Small intestine (tissue), 7 donors: ENCODE measurements at regions not wholly inside any gene's neighbourhood (a gene's known extent, or its start where the extent isn't known, plus 50 kb on each side); places are given as distances from the start of the nearest gene placed in this dataset.

Source experiments
- DNase-seq, 2 donors: peaks; one replicate each; pipeline versions ENCODE4 v3.0.0 to v3.0.0-alpha.2; 2013
- FAIRE-seq: peaks from 2 replicates; lab custom pipeline; 2012; peaks lifted over from hg19 to GRCh38; lab: Jason Lieb, UNC
- H3K27ac ChIP-seq, 3 donors: one replicate each; pipeline ENCODE4 v1.5.1; 2013; ENCODE audit warnings: low read length in 2 of 3, mild to moderate bottlenecking in 2 of 3, control low read depth in 1 of 3, inconsistent platforms in 1 of 3, low read depth in 1 of 3, moderate library complexity in 1 of 3
- H3K27me3 ChIP-seq, 3 donors: one replicate each; pipeline ENCODE4 v1.6.1; 2013; ENCODE audit warnings: low read length in 3 of 3, inconsistent platforms in 1 of 3; ENCODE audit not compliant: control insufficient read depth in 3 of 3, insufficient read depth in 3 of 3
- H3K36me3 ChIP-seq, 3 donors: one replicate each; pipeline ENCODE4 v1.6.1; 2013; ENCODE audit warnings: low read length in 3 of 3, inconsistent platforms in 1 of 3, low read depth in 1 of 3, mild to moderate bottlenecking in 1 of 3, moderate library complexity in 1 of 3; ENCODE audit not compliant: control insufficient read depth in 3 of 3, insufficient read depth in 2 of 3
- H3K4me1 ChIP-seq, 3 donors: one replicate each; pipeline ENCODE4 v1.6.1; 2013; ENCODE audit warnings: low read length in 2 of 3, inconsistent platforms in 1 of 3, low read depth in 1 of 3, mild to moderate bottlenecking in 1 of 3, moderate library complexity in 1 of 3; ENCODE audit not compliant: control insufficient read depth in 3 of 3, insufficient read depth in 2 of 3
- H3K4me3 ChIP-seq, 3 donors: one replicate each; pipeline ENCODE4 v1.5.1; 2013; ENCODE audit warnings: low read length in 3 of 3, control low read depth in 1 of 3, inconsistent platforms in 1 of 3, low read depth in 1 of 3, mild to moderate bottlenecking in 1 of 3, moderate library complexity in 1 of 3
- H3K9me3 ChIP-seq, 2 donors: one replicate each; pipeline ENCODE4 v1.6.1; 2013; ENCODE audit warnings: low read depth in 1 of 2, low read length in 1 of 2; ENCODE audit not compliant: control insufficient read depth in 2 of 2, insufficient read depth in 1 of 2
- WGBS, 3 donors: extraction: QIAGEN DNeasy Blood & Tissue Kit; methylation state at CpG; one replicate each; pipeline ENCODE4 v1.1.7; 2013; 5-methylcytosine and 5-hydroxymethylcytosine counted together
- donor health status: healthy with polysubstance abuse.
- donor health status: control.
- donor health status: control.
- donor health status: Bipolar disorder and iron deficiency.
- donor health status: healthy.

- DNase-seq (peak; percentile 29 to 32), FAIRE-seq (no peak)
- Histone ChIP-seq H3K27ac (no peak overlapping the region), H3K36me3 (no peaks in the 10 kb centered on the region), H3K27me3 (peaks cover 0 to 11% (median 2%) of the 10 kb centered on the region in 3 donors), H3K4me1 (no peaks in the 10 kb centered on the region), H3K4me3 (no peak overlapping the region), H3K9me3 (no peaks in the 10 kb centered on the region)
- WGBS, 3 donors = 75 to 80% (median 76%) methylated on average over 9 of the region's 9 CpGs
Observed at GRCh38 chr20:22471156-22471836, 113.1 kb downstream of the FOXA2 start.

- no peaks in the 10 kb centered on the region for H3K9me3 ChIP-seq
- no peak for FAIRE-seq
Observed at GRCh38 chr20:22470620-22471026, 113.7 kb downstream of the FOXA2 start.

GRCh38 chr20:22466447-22467171 lies 117.8 kb downstream of the FOXA2 start:
- Histone ChIP-seq H3K27ac (no peak overlapping the region), H3K9me3 (no peaks in the 10 kb centered on the region), H3K4me3 (no peak overlapping the region), H3K27me3 (peaks cover 0 to 9% (median 2%) of the 10 kb centered on the region in 3 donors), H3K36me3 (no peaks in the 10 kb centered on the region), H3K4me1 (no peaks in the 10 kb centered on the region)
- DNase-seq (no peak), FAIRE-seq (no peak)
- 48 to 57% (median 55%) methylated on average over 7 of the region's 7 CpGs for WGBS, 3 donors

More at GRCh38 chr20:22470620-22471026, 113.7 kb downstream of the FOXA2 start:
- Histone ChIP-seq H3K27me3 (peaks cover 0 to 5% (median 2%) of the 10 kb centered on the region in 3 donors), H3K27ac (no peak overlapping the region), H3K36me3 (no peaks in the 10 kb centered on the region), H3K4me1 (no peaks in the 10 kb centered on the region), H3K4me3 (no peak overlapping the region)
- no peak for DNase-seq
- WGBS, 3 donors = 65 to 86% (median 71%) methylated on average over 1 of the region's 1 CpG

GRCh38 chr20:22465622-22466446 lies 118.5 kb downstream of the FOXA2 start:
- no peak overlapping the region for H3K27ac ChIP-seq
- H3K27me3 ChIP-seq = peaks cover 0 to 8% (median 2%) of the 10 kb centered on the region in 3 donors
- H3K4me3 ChIP-seq = no peak overlapping the region
- H3K9me3 ChIP-seq = no peaks in the 10 kb centered on the region
- DNase-seq = no peak
- 69 to 76% (median 75%) methylated on average over 5 of the region's 5 CpGs for WGBS, 3 donors
- H3K36me3 ChIP-seq = no peaks in the 10 kb centered on the region
- H3K4me1 ChIP-seq = no peaks in the 10 kb centered on the region
- no peak for FAIRE-seq

- Histone ChIP-seq H3K9me3 (no peaks in the 10 kb centered on the region), H3K27ac (no peak overlapping the region), H3K4me3 (no peak overlapping the region), H3K36me3 (no peaks in the 10 kb centered on the region), H3K4me1 (no peaks in the 10 kb centered on the region), H3K27me3 (peaks cover 0 to 8% (median 2%) of the 10 kb centered on the region in 3 donors)
- DNase-seq (no peak), FAIRE-seq (no peak)
- WGBS, 3 donors = 91 to 94% (median 93%) methylated on average over 5 of the region's 5 CpGs
Observed at GRCh38 chr20:22464312-22465003, 119.9 kb downstream of the FOXA2 start.

GRCh38 chr20:22462975-22463914 lies 121.1 kb downstream of the FOXA2 start:
- H3K27me3 ChIP-seq = peaks cover 0 to 8% (median 0%) of the 10 kb centered on the region in 3 donors
- H3K9me3 ChIP-seq = no peaks in the 10 kb centered on the region
- 25 to 51% (median 41%) methylated on average over 11 of the region's 11 CpGs for WGBS, 3 donors
- H3K4me3 ChIP-seq = no peak overlapping the region
- H3K27ac ChIP-seq = no peak overlapping the region
- H3K36me3 ChIP-seq = no peaks in the 10 kb centered on the region
- DNase-seq = no peak
- H3K4me1 ChIP-seq = no peaks in the 10 kb centered on the region
- no peak for FAIRE-seq

GRCh38 chr20:22460803-22461202 lies 123.6 kb downstream of the FOXA2 start:
- H3K36me3 ChIP-seq = no peaks in the 10 kb centered on the region
- H3K27me3 ChIP-seq = peaks cover 0 to 11% (median 0%) of the 10 kb centered on the region in 3 donors
- H3K4me3 ChIP-seq = no peak overlapping the region
- no peaks in the 10 kb centered on the region for H3K9me3 ChIP-seq
- no peak for FAIRE-seq
- no peak overlapping the region for H3K27ac ChIP-seq
- WGBS, 3 donors = 52 to 74% (median 65%) methylated on average over 2 of the region's 2 CpGs
- peak in 1 of 2 donors; percentile 16 for DNase-seq
- H3K4me1 ChIP-seq = no peaks in the 10 kb centered on the region
